H1 (cell line): ENCODE measurements at regions not wholly inside any gene's neighbourhood (a gene's known extent, or its start where the extent isn't known, plus 50 kb on each side); places are given as distances from the start of the nearest gene placed in this dataset.

Experiments used
- CBX5 ChIP-seq: fragments of 300-800, 300-1000 bp; sonication (generic); IDR thresholded peaks from 2 replicates; pipeline ENCODE4 v1.7.1; 2016; ENCODE audit warnings: antibody characterized with exemption, low read length, low read depth
- CBX8 ChIP-seq: fragments of 300-800, 300-1000 bp; sonication (generic); IDR thresholded peaks from 2 replicates; pipeline ENCODE4 v1.7.1; 2016; ENCODE audit warnings: low read depth, low read length, borderline replicate concordance
- GTF2F1 ChIP-seq: IDR thresholded peaks from 2 replicates; pipeline ENCODE4 v1.6.1; 2012; ENCODE audit warnings: low read depth, low read length, improper control_type of control experiment, borderline replicate concordance

DNA sequence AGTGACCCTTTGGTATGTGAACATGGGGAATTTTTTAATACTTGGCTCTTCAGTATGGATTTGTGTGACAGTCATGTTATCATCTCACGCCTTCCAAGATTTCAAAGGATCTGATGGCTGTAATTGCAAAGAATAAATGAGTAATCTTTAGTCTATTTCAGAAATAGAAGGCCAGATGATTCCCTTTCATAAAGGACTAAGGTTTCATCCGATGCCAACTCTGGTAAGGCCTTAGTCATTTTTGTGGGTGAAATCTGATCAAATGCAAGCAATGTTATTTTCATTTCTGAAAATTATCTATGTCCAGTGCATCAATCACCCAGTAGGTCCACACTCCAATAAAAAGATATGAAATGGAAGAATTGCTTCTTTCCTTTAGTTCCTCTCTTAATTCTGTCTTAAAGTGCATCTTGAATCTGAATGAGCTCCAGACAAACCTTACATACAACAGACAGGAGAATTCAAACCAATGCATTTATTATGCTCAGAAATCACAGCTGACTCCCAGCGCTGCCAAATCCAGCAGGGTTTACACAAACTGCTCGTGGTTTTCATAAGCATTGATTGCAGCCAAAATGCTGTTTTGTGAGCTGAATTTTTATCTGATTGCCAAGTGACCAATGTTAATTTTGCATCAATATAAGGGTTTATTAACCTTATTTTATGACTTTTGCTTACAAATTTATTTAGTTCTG, 565.2 kb upstream of the MARCKS start (continued):
- TF ChIP-seq CBX5 (no peak), GTF2F1 (no peak), CBX8 (no peak)
